H1 (cell line): ENCODE measurements at regions not wholly inside any gene's neighbourhood (a gene's known extent, or its start where the extent isn't known, plus 50 kb on each side); places are given as distances from the start of the nearest gene placed in this dataset.

Experiments
- CTCF ChIA-PET: fragments of 300-600 bp; sonication (Branson Sonifier 250); formaldehyde crosslinking; loops from one replicate; lab custom pipeline; 2021; ENCODE audit not compliant: partially characterized antibody; lab: Charles Lee
- POLR2A ChIA-PET: fragments of 300-600 bp; sonication (Branson Sonifier 250); formaldehyde crosslinking; loops from one replicate; lab custom pipeline; 2021; ENCODE audit warnings: inconsistent platforms; ENCODE audit not compliant: partially characterized antibody; lab: Charles Lee
- DNase-seq, 2 experiments: peaks; one replicate each; pipeline versions ENCODE4 v3.0.0 to v3.0.0-alpha.2; 2010 to 2022; ENCODE audit warnings: low spot score in 2 of 2, low read depth in 1 of 2, mixed read lengths in 1 of 2
- FAIRE-seq: peaks from 2 replicates; lab custom pipeline; 2011; peaks lifted over from hg19 to GRCh38; lab: Jason Lieb, UNC
- H2AFZ ChIP-seq: 2 replicates; pipeline ENCODE4 v1.8.1; 2012; ENCODE audit warnings: low read length, inconsistent platforms
- H2AK5ac ChIP-seq: 2 replicates; pipeline ENCODE4 v1.6.1; 2013; ENCODE audit warnings: low read depth, low read length
- H2BK120ac ChIP-seq: replicated peaks from 2 replicates; pipeline ENCODE3; 2013; ENCODE audit warnings: low read depth, low read length, inconsistent platforms
- H2BK12ac ChIP-seq: 2 replicates; pipeline ENCODE4 v1.6.1; 2013; ENCODE audit warnings: low read depth, low read length
- H2BK15ac ChIP-seq: 2 replicates; pipeline ENCODE4 v1.6.1; 2013; ENCODE audit warnings: low read length
- H2BK20ac ChIP-seq: 2 replicates; pipeline ENCODE4 v1.6.1; 2013; ENCODE audit warnings: low read length
- H2BK5ac ChIP-seq: 2 replicates; pipeline ENCODE4 v1.6.1; 2013; ENCODE audit warnings: low read depth, low read length
- H3K14ac ChIP-seq: 2 replicates; pipeline ENCODE4 v1.6.1; 2013; ENCODE audit warnings: inconsistent platforms; ENCODE audit not compliant: insufficient read length
- H3K18ac ChIP-seq: 2 replicates; pipeline ENCODE4 v1.6.1; 2013; ENCODE audit warnings: low read length; ENCODE audit errors: extremely low read depth
- H3K23ac ChIP-seq: 2 replicates; pipeline ENCODE4 v1.6.1; 2013; ENCODE audit warnings: inconsistent platforms; ENCODE audit not compliant: insufficient read length
- H3K23me2 ChIP-seq: 2 replicates; pipeline ENCODE4 v1.6.1; 2013; ENCODE audit warnings: low read depth, low read length
- H3K27ac ChIP-seq: 2 replicates; pipeline ENCODE4 v1.6.1; 2011; ENCODE audit warnings: low read depth, low read length, inconsistent platforms
- H3K27me3 ChIP-seq, 4 experiments: replicated peaks in 1 of 4; 1 replicate in 1 of 4; 2 replicates in 3 of 4; pipeline versions ENCODE4 v1.6.1 to v1.8.1; 2011 to 2013; ENCODE audit warnings: low read length in 3 of 4, mild to moderate bottlenecking in 3 of 4, inconsistent platforms in 2 of 4, mixed read lengths in 2 of 4, moderate library complexity in 1 of 4; ENCODE audit not compliant: control insufficient read depth in 3 of 4, insufficient read depth in 3 of 4; ENCODE audit errors: extremely low read depth in 1 of 4
- H3K36me3 ChIP-seq, 4 experiments: 2 replicates each; pipeline versions ENCODE4 v1.6.1 to v1.8.1; 2011 to 2013; ENCODE audit warnings: mild to moderate bottlenecking in 4 of 4, low read length in 3 of 4, moderate library complexity in 2 of 4, control low read depth in 1 of 4, inconsistent platforms in 1 of 4; ENCODE audit not compliant: insufficient read depth in 4 of 4, control insufficient read depth in 2 of 4
- H3K4ac ChIP-seq: replicated peaks from 2 replicates; pipeline ENCODE3; 2013; ENCODE audit warnings: low read length, low read depth, mixed read lengths, inconsistent platforms; ENCODE audit not compliant: insufficient read length
- H3K4me1 ChIP-seq, 4 experiments: replicated peaks in 1 of 4; 1 replicate in 1 of 4; 2 replicates in 3 of 4; pipeline versions ENCODE4 v1.6.1 to v1.8.1; 2011 to 2013; ENCODE audit warnings: low read length in 3 of 4, inconsistent platforms in 2 of 4, mixed read lengths in 1 of 4; ENCODE audit not compliant: insufficient read depth in 4 of 4, control insufficient read depth in 3 of 4
- H3K4me2 ChIP-seq, 2 experiments: 2 replicates each; pipeline versions ENCODE4 v1.6.1 to v1.8.1; 2011 to 2013; ENCODE audit warnings: low read depth in 2 of 2, low read length in 2 of 2, control low read depth in 1 of 2, inconsistent platforms in 1 of 2, mild to moderate bottlenecking in 1 of 2; ENCODE audit not compliant: insufficient read depth in 1 of 2
- H3K4me3 ChIP-seq, 4 experiments: fragments of 200-600, 300-600 bp in 1 of 4; sonication (generic), shearing (Covaris generic), sonication (Bioruptor Twin) in 1 of 4; 2 replicates each; pipeline versions ENCODE4 v1.5.1 to v1.8.1; 2011 to 2016; ENCODE audit warnings: low read length in 4 of 4, low read depth in 3 of 4, control low read depth in 2 of 4, inconsistent platforms in 2 of 4, mild to moderate bottlenecking in 2 of 4, mixed read lengths in 1 of 4, moderate library complexity in 1 of 4; ENCODE audit not compliant: insufficient read depth in 2 of 4; ENCODE audit errors: extremely low read depth in 1 of 4
- H3K56ac ChIP-seq: replicated peaks from 2 replicates; pipeline ENCODE3; 2013; ENCODE audit warnings: low read depth, mild to moderate bottlenecking, mixed read lengths, low read length, inconsistent platforms; ENCODE audit not compliant: insufficient read length
- H3K79me1 ChIP-seq: 2 replicates; pipeline ENCODE4 v1.6.1; 2013; ENCODE audit warnings: low read depth, low read length, control low read depth
- H3K79me2 ChIP-seq, 2 experiments: 2 replicates each; pipeline versions ENCODE4 v1.6.1 to v1.8.1; 2012 to 2013; ENCODE audit warnings: low read length in 2 of 2, mild to moderate bottlenecking in 2 of 2, inconsistent platforms in 1 of 2; ENCODE audit not compliant: insufficient read depth in 2 of 2, control insufficient read depth in 1 of 2
- H3K9ac ChIP-seq, 4 experiments: replicated peaks in 1 of 4; 1 replicate in 1 of 4; 2 replicates in 3 of 4; pipeline versions ENCODE4 v1.6.1 to v1.8.1; 2011 to 2013; ENCODE audit warnings: low read depth in 3 of 4, low read length in 3 of 4, control low read depth in 2 of 4, mild to moderate bottlenecking in 2 of 4, moderate library complexity in 2 of 4, inconsistent platforms in 1 of 4; ENCODE audit errors: extremely low read depth in 1 of 4
- H3K9me3 ChIP-seq, 2 experiments: 2 replicates each; pipeline versions ENCODE4 v1.6.1 to v1.8.1; 2012 to 2013; ENCODE audit warnings: mild to moderate bottlenecking in 2 of 2, moderate library complexity in 2 of 2, control low read depth in 1 of 2, inconsistent platforms in 1 of 2, low read depth in 1 of 2, low read length in 1 of 2, mixed read lengths in 1 of 2; ENCODE audit not compliant: insufficient read depth in 2 of 2
- H4K20me1 ChIP-seq, 2 experiments: replicated peaks in 1 of 2; 2 replicates each; pipeline versions ENCODE3 to v1.8.1; 2011 to 2013; ENCODE audit warnings: inconsistent platforms in 2 of 2, low read length in 2 of 2, mild to moderate bottlenecking in 1 of 2; ENCODE audit not compliant: insufficient read depth in 2 of 2, control insufficient read depth in 1 of 2
- H4K5ac ChIP-seq: 2 replicates; pipeline ENCODE4 v1.6.1; 2013; ENCODE audit warnings: low read length, low read depth, mixed read lengths, inconsistent platforms; ENCODE audit not compliant: insufficient read length
- H4K8ac ChIP-seq: 2 replicates; pipeline ENCODE4 v1.8.0; 2013; ENCODE audit warnings: mild to moderate bottlenecking, moderate library complexity, low read length, inconsistent platforms; ENCODE audit not compliant: insufficient read depth; ENCODE audit errors: extremely low read depth
- H4K91ac ChIP-seq: replicated peaks from 2 replicates; pipeline ENCODE3; 2013; ENCODE audit warnings: low read length, mixed read lengths, inconsistent platforms; ENCODE audit not compliant: insufficient read length
- BACH1 ChIP-seq: IDR thresholded peaks from 2 replicates; pipeline ENCODE4 v1.6.1; 2012; ENCODE audit warnings: low read length, improper control_type of control experiment
- CBX5 ChIP-seq: fragments of 300-800, 300-1000 bp; sonication (generic); IDR thresholded peaks from 2 replicates; pipeline ENCODE4 v1.7.1; 2016; ENCODE audit warnings: antibody characterized with exemption, low read length, low read depth
- RBBP5 ChIP-seq: IDR thresholded peaks from 2 replicates; pipeline ENCODE4 v1.7.1; 2012; ENCODE audit warnings: low read depth, mild to moderate bottlenecking, inconsistent platforms, low read length, moderate library complexity, borderline replicate concordance
- SIX5 ChIP-seq: IDR thresholded peaks from 2 replicates; pipeline ENCODE4 v1.6.1; 2011; ENCODE audit warnings: mild to moderate bottlenecking, low read depth, low read length
- SP2 ChIP-seq: IDR thresholded peaks from 2 replicates; pipeline ENCODE4 v1.6.1; 2012; ENCODE audit warnings: mild to moderate bottlenecking, low read length, inconsistent platforms
- TEAD4 ChIP-seq: IDR thresholded peaks from 2 replicates; pipeline ENCODE4 v1.6.1; 2012; ENCODE audit warnings: low read depth, low read length, inconsistent platforms, mixed read lengths
- WGBS, 2 experiments: shearing (Covaris generic) in 1 of 2; methylation state at CpG; one replicate each; pipeline versions ENCODE4 v1.1.6 to v1.1.7; 2013 to 2015; ENCODE audit warnings: low lambda C conversion rate in 2 of 2, mixed read lengths in 2 of 2, inconsistent platforms in 1 of 2, low coverage in 1 of 2, missing lambda C conversion rate in 1 of 2; ENCODE audit not compliant: insufficient replicate concordance in 2 of 2, insufficient coverage in 1 of 2, insufficient read length in 1 of 2; ENCODE audit errors: extremely low coverage in 1 of 2, missing lambda C conversion rate in 1 of 2; 5-methylcytosine and 5-hydroxymethylcytosine counted together

DNA sequence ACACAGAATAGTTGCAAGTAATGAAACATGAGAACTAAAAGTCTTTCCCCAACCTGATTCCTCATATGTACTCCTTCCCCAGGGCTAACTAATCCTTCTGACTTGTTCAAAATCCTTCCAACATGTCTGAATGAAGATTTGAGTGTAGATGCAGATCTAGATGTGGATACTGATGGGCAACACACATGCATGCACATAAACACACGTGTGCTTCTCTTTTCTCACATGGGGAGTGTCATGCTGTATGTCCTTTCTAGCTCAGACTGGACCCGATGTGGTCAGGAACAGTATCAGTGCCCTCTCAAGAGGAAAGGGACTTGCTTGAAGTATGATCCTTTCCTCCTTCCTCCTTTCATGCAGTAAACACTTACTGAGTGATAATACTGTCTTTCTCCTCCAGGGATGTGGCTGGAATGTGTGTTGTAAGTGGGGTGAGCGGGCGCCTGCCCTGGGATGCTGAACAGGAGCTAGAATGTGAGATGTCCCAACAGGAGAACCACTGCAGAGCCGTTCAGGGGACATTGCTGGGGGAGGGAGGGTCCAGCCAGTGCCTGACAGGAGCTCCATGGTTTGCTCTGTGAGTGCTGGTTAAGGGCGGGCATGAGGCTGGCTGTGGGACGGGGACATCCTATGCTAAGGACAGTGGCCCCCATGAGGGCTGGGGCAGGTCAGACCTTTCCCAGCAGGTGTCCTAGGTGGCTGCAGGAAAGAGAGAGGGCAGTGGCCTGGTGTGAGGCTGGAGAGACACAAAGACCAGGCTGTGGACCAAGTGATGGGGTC is 146.9 kb downstream of the TEX29 start:
- Histone ChIP-seq H2AFZ (no peak overlapping the region), H2AK5ac (no peak overlapping the region), H3K36me3 (no peaks in the 10 kb centered on the region), H3K14ac (no peak overlapping the region), H3K23me2 (no peaks in the 10 kb centered on the region), H3K27me3 (no peaks in the 10 kb centered on the region), H3K4me2 (no peak overlapping the region), H2BK15ac (no peak overlapping the region), H4K91ac (no peak overlapping the region), H3K18ac (no peak overlapping the region), H2BK12ac (no peak overlapping the region), H3K4me3 (no peak overlapping the region), H2BK20ac (no peak overlapping the region), H3K79me2 (no peaks in the 10 kb centered on the region), H3K4ac (no peak overlapping the region), H2BK120ac (no peak overlapping the region), H2BK5ac (no peak overlapping the region), H3K79me1 (no peaks in the 10 kb centered on the region), H3K9me3 (no peaks in the 10 kb centered on the region), H4K8ac (no peak overlapping the region), H4K5ac (no peak overlapping the region), H3K4me1 (no peaks in the 10 kb centered on the region), H3K23ac (no peak overlapping the region), H3K27ac (no peak overlapping the region), H3K9ac (no peak overlapping the region), H4K20me1 (no peaks in the 10 kb centered on the region), H3K56ac (no peak overlapping the region)
- POLR2A ChIA-PET = no interaction called here
- WGBS, 2 experiments = 93% methylated on average over 7 of the region's 7 CpGs; no CpG with 5 or more reads in 1 of the 2 experiments
- CTCF ChIA-PET = interaction anchor here (0.8 kb wide), 1 partner anchor 149 kb away, joined by 3 read pairs; no protein-coding TSS in a partner anchor
- TF ChIP-seq BACH1 = no peak
- no peak for TF ChIP-seq SP2
- no peak for TF ChIP-seq CBX5
- no peak for TF ChIP-seq SIX5
- no peak for TF ChIP-seq TEAD4
- TF ChIP-seq RBBP5 = no peak
- FAIRE-seq = no peak
- DNase-seq = peak in 1 of 2 experiments; percentile 14
